Limb (tissue), 2 donors: ENCODE measurements at regions not wholly inside any gene's neighbourhood (a gene's known extent, or its start where the extent isn't known, plus 50 kb on each side); places are given as distances from the start of the nearest gene placed in this dataset.
"Not testable (repeated sequence)": the region's sequence is repeated elsewhere in the genome, so short reads cannot be mapped to it uniquely, and the experiment has no call there.

Experiments
- DNase-seq, 2 donors: peaks; one replicate each; pipeline ENCODE4 v3.0.0-alpha.2; 2016; ENCODE audit errors: extremely low spot score in 2 of 2

- no peak for DNase-seq
These were observed 136.7 kb downstream of the FGF10 start for GRCh38 chr5:44252545-44252944.

- no peak for DNase-seq
These were observed 142.2 kb downstream of the FGF10 start for GRCh38 chr5:44246986-44247385.

- no peak for DNase-seq
These were observed 143.3 kb downstream of the FGF10 start for GRCh38 chr5:44245935-44246334.

GRCh38 chr5:44242791-44243190 is 146.4 kb downstream of the FGF10 start:
- no peak for DNase-seq

- no peak for DNase-seq
These were observed 153.2 kb downstream of the FGF10 start for GRCh38 chr5:44236040-44236439.

- DNase-seq, result no peak
These were observed 155.5 kb downstream of the FGF10 start for GRCh38 chr5:44233691-44234090.

- no peak for DNase-seq
These were observed 163.7 kb downstream of the FGF10 start for GRCh38 chr5:44225231-44226160.

- DNase-seq, result no peak
These were observed 189.8 kb downstream of the FGF10 start for GRCh38 chr5:44199408-44199807.

GRCh38 chr5:44189255-44189654 is 200.0 kb downstream of the FGF10 start:
- DNase-seq, result no peak

- no peak for DNase-seq
These were observed 201.2 kb downstream of the FGF10 start for GRCh38 chr5:44187973-44188372.

GRCh38 chr5:44183753-44184152 is 205.5 kb downstream of the FGF10 start:
- no peak for DNase-seq

- no peak for DNase-seq
These were observed 205.9 kb downstream of the FGF10 start for GRCh38 chr5:44183312-44183711.

GRCh38 chr5:44178414-44178813 is 210.8 kb downstream of the FGF10 start:
- DNase-seq, result no peak

GRCh38 chr5:44167540-44167939 is 221.7 kb downstream of the FGF10 start:
- no peak for DNase-seq

- DNase-seq, result peak in 1 of 2 donors; percentile 2
These were observed 228.9 kb downstream of the FGF10 start for GRCh38 chr5:44160369-44160768.

GRCh38 chr5:44150075-44150723 is 239.0 kb downstream of the FGF10 start:
- no peak for DNase-seq

GRCh38 chr5:44117947-44118346 is 271.3 kb downstream of the FGF10 start:
- DNase-seq, result not testable (repeated sequence)

- not testable (repeated sequence) for DNase-seq
These were observed 281.0 kb downstream of the FGF10 start for GRCh38 chr5:44108232-44108631.

GRCh38 chr5:44099643-44100042 is 289.6 kb downstream of the FGF10 start:
- no peak for DNase-seq

- peak; percentile 33 to 48 for DNase-seq
These were observed 299.6 kb downstream of the FGF10 start for GRCh38 chr5:44089424-44090144.

GRCh38 chr5:44085083-44085482 is 304.1 kb downstream of the FGF10 start:
- no peak for DNase-seq

- not testable (repeated sequence) for DNase-seq
These were observed 314.7 kb downstream of the FGF10 start for GRCh38 chr5:44074547-44074946.
